ENCODE measurements at regions not wholly inside any gene's neighbourhood (a gene's known extent, or its start where the extent isn't known, plus 50 kb on each side); places are given as distances from the start of the nearest gene placed in this dataset.

GRCh38 chrX:11967986-11968869, 170.0 kb upstream of the FRMPD4 start:
- TF ChIP-seq EP300 (conservative IDR thresholded peaks at IDR 0.05; ENCODE audit: poor library complexity, severe bottlenecking) (no peak), POLR2AphosphoS5 (IDR thresholded peaks at IDR 0.05) (no peak)

Measured in neural cell (in vitro differentiated cells).